Erythroblast (primary cell): ENCODE measurements at regions not wholly inside any gene's neighbourhood (a gene's known extent, or its start where the extent isn't known, plus 50 kb on each side); places are given as distances from the start of the nearest gene placed in this dataset.

Experiments
- GATA1 ChIP-seq: IDR thresholded peaks from 2 replicates; pipeline ENCODE4 v1.6.1; 2011; ENCODE audit warnings: low read depth, mild to moderate bottlenecking, control low read depth, low read length, moderate library complexity
- POLR2A ChIP-seq: IDR thresholded peaks from 2 replicates; pipeline ENCODE4 v1.6.1; 2011; ENCODE audit warnings: mild to moderate bottlenecking, low read length

GRCh38 chr5:104513121-104513602 lies 950.6 kb upstream of the NUDT12 start:
- TF ChIP-seq POLR2A (no peak), GATA1 (no peak)
